ENCODE measurements at regions not wholly inside any gene's neighbourhood (a gene's known extent, or its start where the extent isn't known, plus 50 kb on each side); places are given as distances from the start of the nearest gene placed in this dataset.

DNA sequence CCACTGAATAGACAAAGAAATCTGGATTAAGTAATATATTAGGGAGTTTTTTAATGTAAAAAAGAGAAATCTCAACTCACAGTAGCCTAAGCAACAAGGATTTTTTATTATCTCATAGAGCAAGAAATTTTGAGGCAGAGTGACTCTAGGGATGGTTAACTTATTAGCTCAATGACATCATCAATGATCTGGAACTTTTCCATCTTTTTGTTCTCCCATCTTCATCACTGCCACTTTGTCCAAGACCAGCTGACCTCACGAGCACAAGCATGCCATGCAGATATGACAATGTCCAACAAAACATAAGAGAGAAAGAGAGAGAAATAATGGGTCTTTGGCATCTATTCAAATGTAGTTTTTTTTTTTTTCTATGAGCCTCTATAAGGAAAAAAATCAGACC lies 211.8 kb upstream of the RND3 start:
- TF ChIP-seq, protein P1, sequence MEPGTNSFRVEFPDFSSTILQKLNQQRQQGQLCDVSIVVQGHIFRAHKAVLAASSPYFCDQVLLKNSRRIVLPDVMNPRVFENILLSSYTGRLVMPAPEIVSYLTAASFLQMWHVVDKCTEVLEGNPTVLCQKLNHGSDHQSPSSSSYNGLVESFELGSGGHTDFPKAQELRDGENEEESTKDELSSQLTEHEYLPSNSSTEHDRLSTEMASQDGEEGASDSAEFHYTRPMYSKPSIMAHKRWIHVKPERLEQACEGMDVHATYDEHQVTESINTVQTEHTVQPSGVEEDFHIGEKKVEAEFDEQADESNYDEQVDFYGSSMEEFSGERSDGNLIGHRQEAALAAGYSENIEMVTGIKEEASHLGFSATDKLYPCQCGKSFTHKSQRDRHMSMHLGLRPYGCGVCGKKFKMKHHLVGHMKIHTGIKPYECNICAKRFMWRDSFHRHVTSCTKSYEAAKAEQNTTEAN (CRISPR knock-in tag; IDR thresholded peaks at IDR 0.05) = no peak
- TF ChIP-seq CTCF (IDR thresholded peaks at IDR 0.05) (no peak), ZNF671 (CRISPR knock-in tag; IDR thresholded peaks at IDR 0.05) (no peak), NR2C2 (CRISPR knock-in tag; IDR thresholded peaks at IDR 0.05) (no peak), SMAD3 (CRISPR knock-in tag; IDR thresholded peaks at IDR 0.05; ENCODE audit: borderline replicate concordance) (no peak), ZBTB21 (CRISPR knock-in tag; IDR thresholded peaks at IDR 0.05; ENCODE audit: borderline replicate concordance) (no peak), ZNF138 (CRISPR knock-in tag; conservative IDR thresholded peaks at IDR 0.05) (no peak), CREB1 (CRISPR knock-in tag; IDR thresholded peaks at IDR 0.05) (no peak), NR1H2 (CRISPR knock-in tag; IDR thresholded peaks at IDR 0.05) (no peak), SP1 (CRISPR knock-in tag; conservative IDR thresholded peaks at IDR 0.05) (no peak), TCF7 (CRISPR knock-in tag; IDR thresholded peaks at IDR 0.05; ENCODE audit: low read depth) (no peak)
- TF ChIP-seq, protein P2, sequence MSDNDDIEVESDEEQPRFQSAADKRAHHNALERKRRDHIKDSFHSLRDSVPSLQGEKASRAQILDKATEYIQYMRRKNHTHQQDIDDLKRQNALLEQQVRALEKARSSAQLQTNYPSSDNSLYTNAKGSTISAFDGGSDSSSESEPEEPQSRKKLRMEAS (CRISPR knock-in tag; IDR thresholded peaks at IDR 0.05) = no peak

All from WTC11 (cell line).